ENCODE measurements at regions not wholly inside any gene's neighbourhood (a gene's known extent, or its start where the extent isn't known, plus 50 kb on each side); places are given as distances from the start of the nearest gene placed in this dataset.

DNA sequence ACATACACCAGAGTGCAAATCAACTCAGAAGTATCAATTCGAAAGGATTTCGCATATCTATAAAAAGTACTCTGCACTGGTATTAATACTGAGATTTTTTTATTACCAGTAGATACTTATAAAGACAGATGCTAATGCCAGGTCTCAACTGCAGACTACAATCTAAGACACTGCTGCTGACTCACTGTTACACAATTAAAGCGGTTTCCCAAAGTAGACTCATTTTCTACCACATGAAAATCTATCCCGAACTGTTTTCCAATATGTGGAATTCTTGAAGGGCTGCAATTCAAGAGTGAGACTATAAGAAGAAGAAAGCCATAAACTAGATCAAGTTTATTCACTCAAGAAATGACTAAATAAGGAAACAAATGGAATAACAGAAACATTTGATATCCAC, 57.2 kb upstream of the ARHGAP32 start:
- DNase-seq, result no peak
- no peaks in the 10 kb centered on the region for H3K27me3 ChIP-seq (ENCODE audit: low read depth)
- no peak overlapping the region for H3K27ac ChIP-seq (replicated peaks)
- H3K9me3 ChIP-seq (replicated peaks), result no peaks in the 10 kb centered on the region
- H3K4me3 ChIP-seq, result no peak overlapping the region
- TF ChIP-seq, protein P1, sequence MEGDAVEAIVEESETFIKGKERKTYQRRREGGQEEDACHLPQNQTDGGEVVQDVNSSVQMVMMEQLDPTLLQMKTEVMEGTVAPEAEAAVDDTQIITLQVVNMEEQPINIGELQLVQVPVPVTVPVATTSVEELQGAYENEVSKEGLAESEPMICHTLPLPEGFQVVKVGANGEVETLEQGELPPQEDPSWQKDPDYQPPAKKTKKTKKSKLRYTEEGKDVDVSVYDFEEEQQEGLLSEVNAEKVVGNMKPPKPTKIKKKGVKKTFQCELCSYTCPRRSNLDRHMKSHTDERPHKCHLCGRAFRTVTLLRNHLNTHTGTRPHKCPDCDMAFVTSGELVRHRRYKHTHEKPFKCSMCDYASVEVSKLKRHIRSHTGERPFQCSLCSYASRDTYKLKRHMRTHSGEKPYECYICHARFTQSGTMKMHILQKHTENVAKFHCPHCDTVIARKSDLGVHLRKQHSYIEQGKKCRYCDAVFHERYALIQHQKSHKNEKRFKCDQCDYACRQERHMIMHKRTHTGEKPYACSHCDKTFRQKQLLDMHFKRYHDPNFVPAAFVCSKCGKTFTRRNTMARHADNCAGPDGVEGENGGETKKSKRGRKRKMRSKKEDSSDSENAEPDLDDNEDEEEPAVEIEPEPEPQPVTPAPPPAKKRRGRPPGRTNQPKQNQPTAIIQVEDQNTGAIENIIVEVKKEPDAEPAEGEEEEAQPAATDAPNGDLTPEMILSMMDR (IDR thresholded peaks at IDR 0.05; ENCODE audit: borderline replicate concordance), result no peak
- intact Hi-C loops (cut with micrococcal nuclease), result no loop called here
- no peaks in the 10 kb centered on the region for H3K36me3 ChIP-seq
- H3K4me1 ChIP-seq, result no peaks in the 10 kb centered on the region

DNA sequence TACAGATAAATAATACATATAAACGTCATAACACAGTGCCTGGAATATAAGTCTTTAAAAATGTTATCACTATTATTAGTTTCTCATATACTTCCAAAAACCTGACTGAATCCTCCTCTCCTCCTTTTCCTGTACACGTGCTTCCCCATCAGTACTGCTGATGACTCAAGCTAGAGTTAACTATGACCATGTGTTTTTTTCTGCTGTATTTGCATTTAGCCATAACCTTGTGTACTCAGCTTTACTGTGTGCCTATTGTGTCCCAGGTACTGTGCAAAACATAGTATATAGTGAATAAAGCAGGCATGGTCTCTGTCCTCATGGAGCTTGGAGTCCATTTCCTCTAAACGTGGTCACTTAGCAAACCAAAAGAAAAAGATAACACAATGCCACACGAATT, 56.5 kb upstream of the ARHGAP32 start:
- intact Hi-C loops (cut with micrococcal nuclease), result no loop called here
- H3K36me3 ChIP-seq, result no peaks in the 10 kb centered on the region
- H3K9me3 ChIP-seq (replicated peaks), result no peaks in the 10 kb centered on the region
- no peaks in the 10 kb centered on the region for H3K27me3 ChIP-seq (ENCODE audit: low read depth)
- TF ChIP-seq, protein P1 (IDR thresholded peaks at IDR 0.05; ENCODE audit: borderline replicate concordance), result no peak
- DNase-seq, result no peak
- H3K27ac ChIP-seq (replicated peaks), result no peak overlapping the region
- H3K4me1 ChIP-seq, result no peaks in the 10 kb centered on the region
- no peak overlapping the region for H3K4me3 ChIP-seq

DNA sequence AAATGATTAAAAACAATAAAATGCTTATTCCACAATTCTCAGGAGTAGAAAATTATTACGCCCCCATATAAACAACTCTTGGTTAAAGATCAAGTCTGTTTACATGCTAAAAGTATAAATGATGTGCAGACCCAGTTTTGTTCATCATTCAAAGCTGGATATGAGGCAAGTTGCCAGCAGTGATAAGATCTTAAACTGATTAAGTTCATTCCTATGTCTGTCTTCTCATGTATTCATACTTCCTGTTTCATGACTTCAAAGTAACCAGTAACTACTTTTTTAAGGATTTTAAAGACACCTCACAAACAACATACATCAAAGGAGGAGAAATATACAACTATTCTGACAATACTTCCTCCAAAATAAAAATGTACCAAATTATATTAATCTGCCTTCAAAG, 55.0 kb upstream of the ARHGAP32 start:
- Histone ChIP-seq H3K36me3 (no peaks in the 10 kb centered on the region), H3K4me3 (no peak overlapping the region), H3K4me1 (no peaks in the 10 kb centered on the region), H3K27me3 (ENCODE audit: low read depth) (no peaks in the 10 kb centered on the region), H3K27ac (replicated peaks) (no peak overlapping the region), H3K9me3 (replicated peaks) (no peaks in the 10 kb centered on the region)
- TF ChIP-seq, protein P1 (IDR thresholded peaks at IDR 0.05; ENCODE audit: borderline replicate concordance), result no peak
- intact Hi-C loops (cut with micrococcal nuclease), result no loop called here
- DNase-seq, result no peak

GRCh38 chr11:129242855-129243254, 50.7 kb upstream of the ARHGAP32 start:
- Histone ChIP-seq H3K4me1 (no peaks in the 10 kb centered on the region), H3K27me3 (ENCODE audit: low read depth) (no peaks in the 10 kb centered on the region), H3K4me3 (no peak overlapping the region), H3K36me3 (no peaks in the 10 kb centered on the region), H3K9me3 (replicated peaks) (no peaks in the 10 kb centered on the region), H3K27ac (replicated peaks) (no peak overlapping the region)
- intact Hi-C loops (cut with micrococcal nuclease), result no loop called here
- DNase-seq, result no peak
- TF ChIP-seq, protein P1 (IDR thresholded peaks at IDR 0.05; ENCODE audit: borderline replicate concordance), result no peak

All from left ventricle myocardium inferior (tissue), 1 donor.